ENCODE measurements at regions not wholly inside any gene's neighbourhood (a gene's known extent, or its start where the extent isn't known, plus 50 kb on each side); places are given as distances from the start of the nearest gene placed in this dataset.

DNA sequence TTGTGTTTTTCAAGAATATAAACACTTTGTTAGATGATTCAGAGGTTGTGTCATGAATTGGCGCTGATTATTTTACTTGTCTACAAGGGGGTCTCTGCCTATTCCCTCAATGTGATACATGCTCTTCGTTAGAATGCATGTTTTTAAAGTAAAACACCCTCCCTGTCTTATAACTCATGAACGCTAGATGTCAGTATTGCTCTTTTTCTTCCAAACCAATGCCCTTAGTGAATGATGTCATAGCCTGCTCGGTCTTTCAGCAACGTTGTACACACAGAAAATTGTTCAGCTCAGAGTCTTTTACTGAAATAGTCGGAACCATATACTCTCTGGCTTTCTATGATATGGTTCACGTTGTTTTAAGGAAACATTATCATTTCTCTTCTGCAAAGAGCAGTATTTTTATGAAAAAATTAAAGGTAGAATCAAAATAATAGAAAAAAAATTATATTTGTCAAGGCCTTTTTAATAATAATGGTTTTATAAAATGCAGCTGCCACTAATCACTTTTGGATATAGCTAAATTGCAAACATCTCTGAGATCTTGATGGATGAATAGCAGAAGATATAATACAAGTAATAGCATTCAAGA, 292.9 kb downstream of the TLL1 start:
- TF ChIP-seq, protein P1, sequence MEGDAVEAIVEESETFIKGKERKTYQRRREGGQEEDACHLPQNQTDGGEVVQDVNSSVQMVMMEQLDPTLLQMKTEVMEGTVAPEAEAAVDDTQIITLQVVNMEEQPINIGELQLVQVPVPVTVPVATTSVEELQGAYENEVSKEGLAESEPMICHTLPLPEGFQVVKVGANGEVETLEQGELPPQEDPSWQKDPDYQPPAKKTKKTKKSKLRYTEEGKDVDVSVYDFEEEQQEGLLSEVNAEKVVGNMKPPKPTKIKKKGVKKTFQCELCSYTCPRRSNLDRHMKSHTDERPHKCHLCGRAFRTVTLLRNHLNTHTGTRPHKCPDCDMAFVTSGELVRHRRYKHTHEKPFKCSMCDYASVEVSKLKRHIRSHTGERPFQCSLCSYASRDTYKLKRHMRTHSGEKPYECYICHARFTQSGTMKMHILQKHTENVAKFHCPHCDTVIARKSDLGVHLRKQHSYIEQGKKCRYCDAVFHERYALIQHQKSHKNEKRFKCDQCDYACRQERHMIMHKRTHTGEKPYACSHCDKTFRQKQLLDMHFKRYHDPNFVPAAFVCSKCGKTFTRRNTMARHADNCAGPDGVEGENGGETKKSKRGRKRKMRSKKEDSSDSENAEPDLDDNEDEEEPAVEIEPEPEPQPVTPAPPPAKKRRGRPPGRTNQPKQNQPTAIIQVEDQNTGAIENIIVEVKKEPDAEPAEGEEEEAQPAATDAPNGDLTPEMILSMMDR (IDR thresholded peaks at IDR 0.05): peak; percentile 79
- no peak for TF ChIP-seq EZH2 (IDR thresholded peaks at IDR 0.05)
- TF ChIP-seq EZH2phosphoT487 (IDR thresholded peaks at IDR 0.05): no peak
